VCaP (cell line): ENCODE measurements at regions not wholly inside any gene's neighbourhood (a gene's known extent, or its start where the extent isn't known, plus 50 kb on each side); places are given as distances from the start of the nearest gene placed in this dataset.

ENCODE experiments used
- H3K27ac ChIP-seq: fragments of 450-650 bp; 2 replicates; pipeline ENCODE4 v1.5.1; 2017
- TF ChIP-seq, protein P1 (sequence below): fragments of 450-650 bp; conservative IDR thresholded peaks from 2 replicates; pipeline ENCODE4 v1.5.1; 2017; ENCODE audit warnings: mild to moderate bottlenecking, moderate library complexity

DNA sequence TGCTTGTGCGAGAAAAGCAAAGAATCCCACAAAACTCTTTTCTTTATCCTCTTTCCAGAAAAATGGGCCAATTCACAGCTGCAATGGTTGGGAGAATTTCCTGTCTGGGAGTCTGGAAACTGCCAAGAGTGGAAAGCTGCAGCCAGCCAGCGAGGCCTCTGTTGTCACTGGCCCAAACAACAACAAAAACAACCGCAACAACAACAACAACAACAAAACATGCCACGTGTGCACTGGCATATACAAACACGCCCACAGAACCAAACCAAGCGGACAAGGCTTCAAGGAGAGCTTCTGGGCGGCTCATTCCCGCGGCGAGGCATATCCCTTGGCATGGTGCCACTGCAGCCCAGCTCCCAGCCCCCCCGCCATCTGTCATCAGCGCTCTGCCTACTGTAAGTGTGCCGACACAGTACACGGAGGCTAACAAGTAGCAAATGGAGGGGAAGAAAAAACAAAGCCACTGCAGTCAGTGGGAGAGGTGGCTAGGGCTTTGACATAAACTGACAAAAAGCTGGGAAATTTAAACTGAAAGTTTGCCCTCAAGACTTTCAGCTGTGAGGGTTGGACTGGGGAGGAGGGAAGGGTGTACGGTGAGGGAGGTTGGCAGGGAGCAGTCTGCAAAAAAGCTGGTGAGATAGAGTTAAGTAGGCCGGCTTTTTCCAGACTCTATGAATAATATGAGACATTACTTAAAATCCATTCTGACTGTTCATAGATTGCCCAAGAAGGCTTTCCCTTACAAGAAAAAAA lies 165.0 kb upstream of the ZNF462 start:
- TF ChIP-seq, protein P1, sequence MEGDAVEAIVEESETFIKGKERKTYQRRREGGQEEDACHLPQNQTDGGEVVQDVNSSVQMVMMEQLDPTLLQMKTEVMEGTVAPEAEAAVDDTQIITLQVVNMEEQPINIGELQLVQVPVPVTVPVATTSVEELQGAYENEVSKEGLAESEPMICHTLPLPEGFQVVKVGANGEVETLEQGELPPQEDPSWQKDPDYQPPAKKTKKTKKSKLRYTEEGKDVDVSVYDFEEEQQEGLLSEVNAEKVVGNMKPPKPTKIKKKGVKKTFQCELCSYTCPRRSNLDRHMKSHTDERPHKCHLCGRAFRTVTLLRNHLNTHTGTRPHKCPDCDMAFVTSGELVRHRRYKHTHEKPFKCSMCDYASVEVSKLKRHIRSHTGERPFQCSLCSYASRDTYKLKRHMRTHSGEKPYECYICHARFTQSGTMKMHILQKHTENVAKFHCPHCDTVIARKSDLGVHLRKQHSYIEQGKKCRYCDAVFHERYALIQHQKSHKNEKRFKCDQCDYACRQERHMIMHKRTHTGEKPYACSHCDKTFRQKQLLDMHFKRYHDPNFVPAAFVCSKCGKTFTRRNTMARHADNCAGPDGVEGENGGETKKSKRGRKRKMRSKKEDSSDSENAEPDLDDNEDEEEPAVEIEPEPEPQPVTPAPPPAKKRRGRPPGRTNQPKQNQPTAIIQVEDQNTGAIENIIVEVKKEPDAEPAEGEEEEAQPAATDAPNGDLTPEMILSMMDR, result no peak
- no peak overlapping the region for H3K27ac ChIP-seq

DNA sequence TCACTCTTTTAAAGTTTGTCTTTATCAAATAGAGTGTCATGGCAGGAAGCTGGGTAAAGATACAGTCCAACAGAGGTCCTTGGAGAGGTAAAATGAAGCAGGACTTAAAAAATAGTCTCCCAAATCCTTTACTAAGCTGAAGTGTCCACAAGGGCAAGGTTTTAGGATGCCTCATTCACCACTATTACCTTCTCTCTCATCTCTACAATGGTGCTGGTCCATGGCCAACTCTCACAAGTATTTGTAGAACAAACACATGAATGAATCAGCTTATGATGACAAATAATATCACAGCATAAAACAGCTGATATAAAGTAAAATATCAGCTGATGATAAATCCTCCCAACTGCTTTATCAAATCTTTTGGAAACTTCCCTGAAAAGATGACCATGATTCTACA lies 162.3 kb upstream of the ZNF462 start:
- TF ChIP-seq, protein P1, result no peak
- no peak overlapping the region for H3K27ac ChIP-seq

DNA sequence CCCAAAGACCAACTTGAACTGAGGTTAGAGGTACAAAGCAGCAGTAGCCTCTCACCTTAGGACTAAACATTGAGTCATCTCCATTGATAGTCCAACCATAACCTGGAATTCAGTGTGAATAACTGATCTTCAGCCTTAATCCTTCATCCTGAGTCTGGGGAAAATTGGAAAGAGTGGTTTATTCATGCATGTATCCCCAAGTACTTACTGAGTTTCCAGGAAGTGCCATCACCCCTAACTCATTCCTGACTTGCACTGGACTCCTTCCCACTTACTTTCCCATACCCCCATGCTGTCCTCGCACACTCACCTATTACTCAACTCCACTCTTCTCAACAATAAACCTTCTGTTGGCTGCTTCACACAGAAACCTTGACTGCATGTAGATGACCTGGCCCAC lies 161.4 kb upstream of the ZNF462 start:
- TF ChIP-seq, protein P1, result no peak

DNA sequence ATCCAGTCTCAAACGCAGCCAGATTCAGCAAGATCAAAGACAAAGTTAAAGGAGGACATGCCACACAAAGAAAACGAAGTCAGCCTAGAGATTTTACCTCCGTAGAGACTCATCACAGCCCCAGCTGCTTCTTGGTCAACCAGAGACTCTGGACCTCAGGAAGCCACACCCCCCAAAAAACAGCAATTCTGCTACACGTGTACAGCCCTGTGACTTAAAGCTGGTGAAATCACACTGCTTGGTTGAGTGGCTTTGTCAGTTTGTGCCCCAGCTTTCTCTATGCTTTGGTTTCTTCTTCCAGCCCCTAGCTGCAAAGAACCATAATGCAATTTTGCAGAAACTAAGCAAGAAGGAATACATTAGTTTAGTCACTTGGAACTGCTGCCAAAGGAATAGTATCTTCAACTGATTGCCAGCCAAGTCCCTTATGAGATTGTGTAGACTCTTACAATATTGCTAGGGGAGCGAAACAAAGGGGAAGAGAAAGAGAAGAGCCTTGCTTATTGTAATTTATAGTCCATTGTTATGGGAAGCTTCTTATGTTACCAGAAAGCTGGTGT lies 158.8 kb upstream of the ZNF462 start:
- TF ChIP-seq, protein P1, result no peak
- no peak overlapping the region for H3K27ac ChIP-seq

More for the DNA sequence above, 161.4 kb upstream of the ZNF462 start:
- no peak overlapping the region for H3K27ac ChIP-seq

DNA sequence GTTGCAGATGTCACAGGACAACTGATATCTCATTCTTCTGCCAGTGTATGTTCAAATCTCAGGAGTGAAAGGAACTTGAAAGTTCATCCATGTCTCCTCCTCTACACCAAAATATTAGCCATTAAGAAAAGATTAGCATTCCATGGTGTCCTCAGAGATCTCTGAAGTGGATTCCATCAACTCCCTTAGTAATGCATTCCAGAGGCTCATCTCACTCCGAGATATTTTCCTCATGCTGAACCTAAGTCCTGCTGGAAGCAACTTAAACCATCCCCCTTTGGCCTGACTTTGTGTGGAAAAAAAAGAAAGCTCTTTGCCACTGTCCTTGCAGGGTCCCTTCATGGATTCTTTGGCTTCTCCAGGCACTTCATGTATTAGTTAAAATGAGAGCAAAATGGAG lies 155.7 kb upstream of the ZNF462 start:
- H3K27ac ChIP-seq, result no peak overlapping the region
- TF ChIP-seq, protein P1, result no peak

DNA sequence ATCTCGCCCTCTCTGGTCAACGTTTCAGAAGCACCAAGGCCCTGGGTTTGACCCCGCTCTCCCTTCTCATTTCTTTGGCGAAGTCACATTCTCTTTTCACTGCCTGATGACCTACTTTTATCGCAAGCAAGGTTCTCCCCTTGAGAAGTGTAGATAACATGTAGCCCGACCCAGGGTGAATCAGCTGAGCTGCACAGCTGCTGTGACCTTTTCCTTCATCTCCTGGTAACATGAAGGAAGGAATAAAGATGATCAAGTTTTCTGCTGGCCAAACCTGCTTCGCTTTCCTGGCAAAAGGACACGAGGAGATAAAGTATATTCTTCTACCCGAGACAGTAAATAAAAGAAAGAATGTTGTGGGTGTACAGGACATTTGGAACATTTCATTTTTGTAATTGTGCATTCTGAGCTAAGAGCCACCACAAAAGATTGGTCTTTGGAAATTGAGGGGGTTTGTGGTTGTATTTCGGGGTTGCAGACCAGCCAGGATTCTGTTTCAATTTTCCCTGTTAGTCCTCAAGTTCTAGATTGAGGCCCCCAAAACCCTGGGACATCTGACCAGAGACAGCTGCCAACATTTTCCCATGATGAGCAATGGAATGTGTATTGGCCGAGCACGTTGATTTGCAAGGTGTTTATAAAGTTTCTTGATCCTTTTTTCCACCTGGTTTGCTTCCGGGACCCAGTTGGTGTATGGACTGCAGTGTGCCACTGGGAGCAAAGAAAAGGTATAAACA lies 155.1 kb upstream of the ZNF462 start:
- H3K27ac ChIP-seq, result no peak overlapping the region; the same call in 1 of the 2 replicates
- TF ChIP-seq, protein P1, result no peak

DNA sequence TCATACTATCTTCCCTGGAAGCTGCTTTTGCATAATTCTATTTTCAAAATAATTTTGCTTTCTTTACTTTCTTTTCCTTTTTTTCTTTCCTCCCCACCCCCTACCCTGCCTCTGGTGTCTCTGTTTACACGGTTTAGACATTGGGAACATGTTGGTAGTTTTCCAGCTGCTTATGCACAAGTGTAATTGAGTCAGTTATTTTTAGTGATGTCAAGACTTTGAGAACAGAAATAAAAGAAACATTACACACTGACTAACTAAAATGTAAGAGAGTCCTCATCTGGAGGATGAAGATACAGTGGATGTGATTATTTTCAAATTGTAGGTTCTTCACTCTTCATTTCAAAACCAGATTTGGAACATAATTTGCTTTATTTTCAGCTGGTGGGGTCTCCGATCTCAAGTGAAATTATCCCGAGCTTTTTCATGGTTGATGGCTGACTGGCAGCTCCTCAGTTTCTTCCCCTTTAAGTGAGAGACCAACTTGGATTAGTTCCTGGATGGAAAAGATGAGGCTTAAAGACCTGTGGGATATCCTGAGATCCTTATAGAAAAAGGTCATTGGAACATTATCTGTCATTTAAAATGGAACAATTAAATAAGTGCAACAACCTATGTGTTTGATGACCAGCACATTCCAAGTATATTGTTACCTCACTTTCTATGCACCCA lies 154.4 kb upstream of the ZNF462 start:
- TF ChIP-seq, protein P1, result no peak
- H3K27ac ChIP-seq, result no peak overlapping the region; the same call in 1 of the 2 replicates
